HG03565 (cell line): ENCODE measurements at regions not wholly inside any gene's neighbourhood (a gene's known extent, or its start where the extent isn't known, plus 50 kb on each side); places are given as distances from the start of the nearest gene placed in this dataset.
"Not testable (repeated sequence)": the region's sequence is repeated elsewhere in the genome, so short reads cannot be mapped to it uniquely, and the experiment has no call there.

ENCODE experiments used
- ATAC-seq: cut with Tn5 transposase; IDR thresholded peaks from one replicate; pipeline ENCODE4 v1.9.1; 2021; ENCODE audit warnings: mild to moderate bottlenecking, moderate library complexity; ENCODE audit not compliant: unreplicated experiment

GRCh38 chr2:38243186-38243880, 133.7 kb downstream of the ATL2 start:
- ATAC-seq, result no peak

- no peak for ATAC-seq
These were observed 137.6 kb downstream of the ATL2 start for GRCh38 chr2:38239452-38239851.

GRCh38 chr2:38238705-38239104, 138.4 kb downstream of the ATL2 start:
- ATAC-seq, result not testable (repeated sequence)

GRCh38 chr2:38237311-38237710, 139.8 kb downstream of the ATL2 start:
- ATAC-seq, result no peak

DNA sequence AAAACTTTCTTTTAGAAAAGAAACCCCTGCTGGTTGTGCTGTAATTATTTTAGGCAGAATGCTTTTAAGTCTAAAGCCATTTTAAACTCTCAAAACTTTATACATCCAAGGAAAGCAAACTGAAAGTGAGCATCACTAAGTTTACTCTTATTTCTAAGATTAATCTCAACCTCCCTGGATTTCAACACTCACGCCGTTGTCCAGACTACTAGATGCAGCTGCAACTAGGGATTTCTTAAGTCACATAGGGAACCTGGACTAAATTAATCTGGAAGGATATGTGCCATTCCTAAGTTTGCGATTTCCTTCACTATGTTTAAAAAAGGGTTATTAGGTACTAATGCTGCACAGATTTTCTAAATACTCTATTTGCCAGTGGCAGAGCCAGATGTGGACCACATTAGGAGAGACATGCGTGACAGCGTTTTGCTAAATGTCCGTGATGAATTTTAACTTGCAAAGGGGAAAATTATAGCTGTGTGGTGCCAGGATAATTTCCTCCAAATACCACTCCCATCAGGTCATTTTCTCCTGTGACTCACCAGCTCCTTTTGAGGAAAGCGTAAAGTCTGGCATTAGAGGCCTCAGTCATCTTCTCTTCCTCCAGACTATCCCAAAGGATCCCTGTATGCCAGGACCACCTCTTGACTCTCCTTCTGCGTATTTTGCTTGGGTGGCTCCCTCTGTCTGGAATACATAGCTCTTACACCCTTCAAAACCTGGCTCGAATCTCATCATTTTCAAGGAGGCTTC, 143.7 kb downstream of the ATL2 start:
- ATAC-seq, result no peak

DNA sequence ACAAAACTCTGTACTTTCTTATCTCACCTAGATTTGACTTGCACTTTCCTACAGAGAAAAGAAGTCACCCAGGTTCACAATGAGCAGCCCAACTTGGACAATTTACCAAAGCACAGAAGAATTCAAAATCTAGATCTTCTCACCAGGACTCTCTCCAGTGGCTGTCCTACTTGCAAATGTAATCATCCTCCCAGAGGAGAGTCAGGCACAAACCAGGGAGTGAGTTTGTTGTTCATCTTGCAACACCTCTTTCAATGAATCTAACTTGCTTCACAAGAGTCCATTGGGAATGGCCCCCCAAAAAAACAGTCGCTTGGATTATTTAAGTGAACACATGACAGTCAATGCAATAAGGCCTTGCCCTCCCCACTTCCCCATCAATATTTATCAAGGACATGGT, 144.6 kb downstream of the ATL2 start:
- no peak for ATAC-seq

DNA sequence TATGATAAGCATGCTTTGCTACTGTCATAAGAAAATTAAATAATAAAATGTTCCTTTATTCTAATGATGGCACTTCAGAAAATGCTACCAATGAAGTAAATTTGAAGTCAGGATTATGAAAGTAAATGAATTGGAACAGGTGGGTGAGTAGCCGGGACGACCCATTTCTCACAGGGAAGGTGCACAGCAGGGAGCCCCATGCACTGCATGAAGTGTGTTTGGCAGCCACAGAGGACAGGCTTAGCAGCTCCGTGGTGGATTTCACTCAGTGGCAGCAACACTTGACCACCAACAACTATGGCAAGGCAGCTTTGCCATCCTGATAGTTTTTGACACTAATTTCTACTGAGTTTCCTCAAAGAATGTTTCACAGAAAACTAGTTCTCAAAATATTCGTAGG, 146.3 kb downstream of the ATL2 start:
- no peak for ATAC-seq

DNA sequence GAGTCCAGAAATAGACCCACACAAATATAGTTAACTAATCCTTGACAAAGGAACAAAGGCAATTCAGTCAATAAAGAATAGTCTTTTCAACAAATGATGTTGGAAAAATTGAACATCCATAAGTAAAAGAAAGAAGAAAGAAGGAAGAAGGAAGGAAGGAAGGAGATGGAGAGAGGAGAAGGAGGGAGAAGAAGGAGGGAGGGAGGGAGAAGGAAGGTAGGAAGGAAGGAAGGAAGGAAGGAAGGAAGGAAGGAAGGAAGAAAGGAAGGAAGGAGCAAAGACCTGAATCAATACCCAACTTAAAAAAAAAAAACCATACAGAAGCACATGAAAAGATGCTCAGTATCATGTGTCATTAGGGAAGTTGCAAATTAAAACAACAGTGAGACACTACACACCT, 148.3 kb downstream of the ATL2 start:
- ATAC-seq, result no peak

- ATAC-seq, result no peak
These were observed 149.0 kb upstream of the CYP1B1 start for GRCh38 chr2:38224821-38225437.

DNA sequence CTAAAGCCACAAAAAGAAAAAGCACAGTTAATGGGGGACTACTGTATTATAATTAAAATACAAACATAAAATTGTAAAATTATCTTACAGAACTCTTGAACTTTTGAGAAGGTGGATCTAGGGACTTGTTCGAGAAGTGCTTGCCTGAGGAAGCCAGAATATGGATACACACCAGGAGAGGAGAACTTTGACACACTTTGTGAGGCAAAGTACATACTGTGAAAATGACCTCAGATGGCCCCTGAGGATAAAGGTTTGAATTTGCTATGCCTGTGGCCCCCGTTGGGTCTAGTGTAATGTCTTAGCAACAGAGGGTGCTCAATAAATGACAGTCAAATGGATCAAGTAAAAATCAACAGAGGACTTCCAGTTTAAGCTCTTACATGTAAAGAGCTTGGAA, 148.2 kb upstream of the CYP1B1 start:
- no peak for ATAC-seq

DNA sequence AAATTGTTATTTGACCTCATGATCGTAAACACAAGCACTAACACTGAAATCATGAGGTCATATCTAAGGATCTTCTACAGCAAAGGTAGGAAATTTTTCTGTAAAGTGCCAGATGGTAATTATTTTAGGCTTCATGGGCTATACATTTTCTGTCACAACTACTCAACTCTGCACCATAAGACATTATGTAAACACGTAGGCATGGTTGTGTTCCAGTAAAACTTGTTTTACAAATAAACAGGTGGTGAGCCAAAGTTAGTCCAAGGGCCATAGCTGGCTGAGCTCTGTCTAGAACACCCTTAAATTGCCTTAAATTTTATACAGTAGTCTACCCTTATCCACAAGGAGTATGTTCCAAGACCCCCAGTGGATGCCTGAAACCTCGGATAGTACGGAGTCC, 147.3 kb upstream of the CYP1B1 start:
- no peak for ATAC-seq

DNA sequence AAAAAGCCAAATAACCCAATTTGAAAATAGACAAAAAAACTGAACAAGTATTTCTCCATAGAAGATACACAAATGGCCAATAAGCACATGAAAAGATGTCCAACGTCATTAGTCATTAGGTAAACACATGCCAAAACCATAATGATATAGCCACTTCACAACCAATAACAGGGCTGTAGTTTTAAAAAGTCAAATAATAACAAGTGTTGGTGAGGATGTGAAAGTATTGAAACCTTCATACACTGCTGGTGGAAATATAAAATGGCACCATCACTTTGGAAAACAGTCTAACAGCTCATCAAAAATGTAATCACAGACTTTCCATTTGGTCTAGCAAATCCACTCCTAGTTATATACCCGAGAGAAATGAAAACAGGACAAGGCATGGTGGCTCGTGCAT, 144.2 kb upstream of the CYP1B1 start:
- ATAC-seq, result no peak

DNA sequence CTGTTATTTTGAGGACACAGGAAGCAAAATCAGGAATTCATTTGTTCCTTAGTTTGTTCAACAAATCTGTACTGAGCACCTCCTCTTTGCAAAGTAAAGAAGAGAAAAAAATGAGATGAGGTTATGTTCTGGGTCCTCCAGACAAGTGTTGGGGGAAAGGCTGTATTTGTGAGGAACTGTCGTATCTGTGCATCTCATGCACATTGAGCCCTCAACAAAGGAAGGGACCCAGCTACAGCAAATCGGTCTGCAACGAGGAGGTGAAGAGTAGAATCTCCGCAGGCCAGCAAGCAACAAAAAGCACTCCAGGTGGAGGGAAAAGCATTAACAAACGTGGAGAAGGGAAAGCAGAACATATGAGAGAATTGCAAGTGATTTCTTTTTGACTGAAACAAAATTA, 143.0 kb upstream of the CYP1B1 start:
- no peak for ATAC-seq

GRCh38 chr2:38218591-38218991, 142.6 kb upstream of the CYP1B1 start:
- ATAC-seq, result no peak

DNA sequence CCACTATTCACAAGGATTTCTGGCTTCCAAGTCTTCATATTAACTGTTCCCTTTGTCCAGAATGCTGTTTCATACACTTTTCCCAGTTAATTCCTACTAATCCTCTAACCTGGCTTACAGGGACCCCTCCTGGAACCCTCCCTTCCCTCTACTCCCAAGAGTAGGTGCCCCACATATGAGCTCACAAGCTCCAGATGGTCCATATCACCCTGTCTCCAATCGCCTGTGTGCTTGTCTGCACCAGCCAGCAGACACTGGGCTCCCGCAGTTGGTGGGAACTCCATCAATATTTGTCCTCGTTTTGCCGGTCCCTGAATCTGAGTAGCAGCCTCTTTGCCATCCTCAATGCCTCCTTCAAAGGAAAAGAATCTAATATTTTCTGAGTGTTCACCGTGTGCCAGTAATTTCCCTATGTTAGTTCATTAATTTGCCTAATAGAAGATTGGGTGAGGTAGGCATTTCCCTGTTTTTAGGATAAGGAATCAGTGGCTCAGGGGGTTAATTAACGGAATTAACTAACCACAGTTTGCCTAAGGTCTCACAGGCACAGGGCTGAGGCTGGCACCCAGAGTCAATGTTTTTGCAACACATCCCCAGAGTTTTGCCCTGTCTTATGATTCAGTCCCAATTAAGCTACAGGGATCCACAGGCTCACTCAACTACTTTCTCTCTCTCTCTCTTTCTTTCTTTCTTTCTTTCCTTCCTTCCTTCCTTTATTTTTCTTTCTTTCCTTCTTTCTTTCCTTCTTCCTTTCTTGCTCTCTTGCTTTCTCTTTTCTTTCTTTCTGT, 141.6 kb upstream of the CYP1B1 start:
- ATAC-seq, result no peak

DNA sequence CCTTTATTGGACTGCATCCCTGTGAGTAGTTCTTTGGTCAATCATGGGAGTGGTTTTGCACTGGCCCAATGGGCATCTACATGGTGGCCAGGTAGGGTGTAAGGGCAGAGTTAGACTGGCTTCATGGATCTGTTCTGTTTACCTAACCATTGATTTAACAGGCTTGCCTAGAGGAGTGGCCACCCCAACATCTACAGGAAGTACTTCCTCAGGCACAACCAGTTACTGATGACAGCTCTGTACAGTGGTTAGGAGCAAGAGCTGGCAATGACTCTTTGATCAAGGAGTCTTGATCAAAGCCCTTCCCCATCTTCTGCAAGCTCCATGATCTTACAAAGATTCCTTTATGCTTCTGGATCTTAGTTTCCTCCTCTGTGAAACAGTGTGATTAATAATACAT, 140.9 kb upstream of the CYP1B1 start:
- no peak for ATAC-seq

DNA sequence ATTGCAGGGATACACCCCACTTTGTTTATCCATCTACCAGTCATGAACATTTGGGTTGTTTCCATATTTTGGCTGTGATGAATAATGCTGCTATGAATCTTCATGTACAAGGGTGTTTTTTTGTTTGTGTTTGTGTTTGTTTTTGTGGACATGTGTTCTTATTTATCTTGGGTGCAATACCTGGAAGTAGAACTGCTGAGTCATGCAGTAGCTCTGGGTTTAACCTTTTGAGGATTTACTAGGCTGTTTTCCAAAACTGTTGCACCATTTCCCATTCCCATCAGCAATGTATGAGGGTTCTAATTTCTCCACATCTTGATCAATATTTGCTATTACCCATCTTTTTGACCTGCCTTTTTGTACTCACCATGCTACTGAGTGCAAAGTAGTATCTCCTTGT, 140.0 kb upstream of the CYP1B1 start:
- no peak for ATAC-seq

- no peak for ATAC-seq
These were observed 139.6 kb upstream of the CYP1B1 start for GRCh38 chr2:38215522-38215921.

DNA sequence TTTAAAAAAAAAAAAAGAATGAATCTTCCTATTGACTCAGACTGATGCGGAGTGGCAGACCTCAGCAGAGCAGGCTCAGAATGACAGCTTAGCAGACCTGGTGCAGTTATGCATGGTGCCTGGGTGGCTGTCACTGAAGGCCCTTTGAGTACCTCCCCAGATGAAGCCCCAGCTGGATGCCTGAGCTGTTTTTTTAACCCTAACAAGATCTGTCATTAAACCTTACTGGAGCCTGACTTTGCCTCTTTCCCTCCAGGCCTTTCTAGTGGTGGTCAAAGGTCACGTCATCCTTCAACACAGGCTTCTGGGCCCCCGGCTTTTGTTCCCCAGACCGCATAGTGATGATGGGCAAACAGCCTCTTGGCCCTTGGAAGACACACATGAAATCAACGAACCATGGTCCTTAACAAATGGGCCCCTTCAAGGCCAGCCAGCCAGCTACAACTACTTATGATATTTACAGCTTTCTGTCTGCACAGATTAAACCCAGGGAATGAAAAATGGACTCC, 138.3 kb upstream of the CYP1B1 start:
- no peak for ATAC-seq

GRCh38 chr2:38213619-38214167, 137.7 kb upstream of the CYP1B1 start:
- no peak for ATAC-seq

DNA sequence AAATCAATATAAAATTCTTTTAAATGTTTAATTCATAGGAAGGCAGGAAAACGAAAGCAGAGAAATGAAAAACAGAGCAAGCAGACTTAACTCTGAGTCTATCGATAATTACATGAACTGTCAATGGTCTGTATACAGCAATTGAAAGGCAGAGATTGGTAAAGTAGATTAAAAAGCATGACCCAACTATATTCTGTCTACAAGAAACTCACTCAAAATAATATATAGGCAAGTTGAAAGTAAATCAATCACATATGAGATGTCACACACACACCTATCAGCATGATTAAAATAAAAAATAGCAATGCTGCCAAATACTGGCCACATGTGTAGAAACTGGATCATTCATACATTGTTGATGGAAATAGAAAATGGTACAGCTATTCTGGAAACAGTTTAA, 136.4 kb upstream of the CYP1B1 start:
- no peak for ATAC-seq
